ENCODE measurements at regions not wholly inside any gene's neighbourhood (a gene's known extent, or its start where the extent isn't known, plus 50 kb on each side); places are given as distances from the start of the nearest gene placed in this dataset.

- DNase-seq (ENCODE audit: low spot score in 2 of 2) = no peak
- H3K27me3 ChIP-seq = no peaks in the 10 kb centered on the region
- no peaks in the 10 kb centered on the region for H3K4me1 ChIP-seq
- no peak overlapping the region for H3K4me3 ChIP-seq
- no peak overlapping the region for H3K27ac ChIP-seq
- TF ChIP-seq CTCF (IDR thresholded peaks at IDR 0.05) = no peak
- no peak for TF ChIP-seq POLR2A (IDR thresholded peaks at IDR 0.05)
- no peak for TF ChIP-seq POLR2AphosphoS5 (IDR thresholded peaks at IDR 0.05)
- H3K36me3 ChIP-seq = no peaks in the 10 kb centered on the region
- intact Hi-C loops (cut with DNase I; ENCODE audit: low total_unique reads) = no loop called here
- H3K9me3 ChIP-seq = no peaks in the 10 kb centered on the region
Observed at GRCh38 chr14:99015833-99016232, 256.2 kb downstream of the BCL11B start.

- DNase-seq (ENCODE audit: low spot score in 2 of 2) = no peak
- TF ChIP-seq POLR2A (IDR thresholded peaks at IDR 0.05) (no peak), CTCF (IDR thresholded peaks at IDR 0.05) (no peak), POLR2AphosphoS5 (IDR thresholded peaks at IDR 0.05) (no peak)
- no peak overlapping the region for H3K4me3 ChIP-seq
- no peaks in the 10 kb centered on the region for H3K4me1 ChIP-seq
- H3K9me3 ChIP-seq = no peaks in the 10 kb centered on the region
- intact Hi-C loops (cut with DNase I; ENCODE audit: low total_unique reads) = no loop called here
- H3K27ac ChIP-seq = no peak overlapping the region
- no peaks in the 10 kb centered on the region for H3K27me3 ChIP-seq
- H3K36me3 ChIP-seq = no peaks in the 10 kb centered on the region
Observed at GRCh38 chr14:99023371-99023770, 248.6 kb downstream of the BCL11B start.

- Histone ChIP-seq H3K27ac (no peak overlapping the region), H3K27me3 (no peaks in the 10 kb centered on the region), H3K4me3 (no peak overlapping the region), H3K4me1 (no peaks in the 10 kb centered on the region), H3K9me3 (no peaks in the 10 kb centered on the region), H3K36me3 (no peaks in the 10 kb centered on the region)
- TF ChIP-seq POLR2A (IDR thresholded peaks at IDR 0.05) = no peak
- no peak for TF ChIP-seq POLR2AphosphoS5 (IDR thresholded peaks at IDR 0.05)
- no peak for TF ChIP-seq CTCF (IDR thresholded peaks at IDR 0.05)
- intact Hi-C loops (cut with DNase I; ENCODE audit: low total_unique reads) = no loop called here
- DNase-seq (ENCODE audit: low spot score in 2 of 2) = no peak
Observed at GRCh38 chr14:99024926-99025325, 247.1 kb downstream of the BCL11B start.

GRCh38 chr14:99025418-99025817 lies 246.6 kb downstream of the BCL11B start:
- no peak for DNase-seq (ENCODE audit: low spot score in 2 of 2)
- Histone ChIP-seq H3K9me3 (no peaks in the 10 kb centered on the region), H3K27me3 (no peaks in the 10 kb centered on the region), H3K4me3 (no peak overlapping the region), H3K36me3 (no peaks in the 10 kb centered on the region), H3K27ac (no peak overlapping the region), H3K4me1 (no peaks in the 10 kb centered on the region)
- TF ChIP-seq POLR2AphosphoS5 (IDR thresholded peaks at IDR 0.05) (no peak), POLR2A (IDR thresholded peaks at IDR 0.05) (no peak), CTCF (IDR thresholded peaks at IDR 0.05) (no peak)
- intact Hi-C loops (cut with DNase I; ENCODE audit: low total_unique reads) = no loop called here

- Histone ChIP-seq H3K4me1 (no peaks in the 10 kb centered on the region), H3K27ac (no peak overlapping the region), H3K4me3 (no peak overlapping the region), H3K9me3 (no peaks in the 10 kb centered on the region), H3K36me3 (no peaks in the 10 kb centered on the region), H3K27me3 (no peaks in the 10 kb centered on the region)
- TF ChIP-seq POLR2A (IDR thresholded peaks at IDR 0.05) (no peak), CTCF (IDR thresholded peaks at IDR 0.05) (no peak)
- intact Hi-C loops (cut with DNase I; ENCODE audit: low total_unique reads) = no loop called here
- DNase-seq (ENCODE audit: low spot score in 2 of 2) = no peak
Observed at GRCh38 chr14:99026471-99026870, 245.5 kb downstream of the BCL11B start.

Data from breast epithelium (tissue), 4 donors.